ENCODE measurements at regions not wholly inside any gene's neighbourhood (a gene's known extent, or its start where the extent isn't known, plus 50 kb on each side); places are given as distances from the start of the nearest gene placed in this dataset.

DNA sequence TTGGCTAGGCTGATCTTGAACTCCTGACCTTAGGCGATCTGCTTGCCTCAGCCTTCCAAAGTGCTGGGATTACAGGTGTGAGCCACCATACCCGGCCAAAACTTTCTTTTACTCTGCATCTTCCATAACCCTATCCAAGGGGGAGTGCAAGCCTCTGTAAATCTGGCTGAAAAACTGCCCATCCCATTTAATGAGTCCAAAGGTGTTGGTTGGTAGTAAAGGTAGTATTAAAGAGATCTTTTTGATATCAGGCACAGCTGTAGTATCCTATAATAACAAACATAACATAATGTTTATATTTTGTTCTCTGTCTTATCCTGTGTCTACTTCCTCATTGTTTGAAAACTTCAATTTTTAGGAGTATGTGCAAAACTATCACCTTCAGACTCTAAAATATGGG, 559.8 kb upstream of the ATXN8OS start:
- Histone ChIP-seq H3K27ac (no peak overlapping the region), H3K79me2 (ENCODE audit: insufficient read depth, low read depth) (no peaks in the 10 kb centered on the region), H4K20me1 (ENCODE audit: insufficient read depth) (no peaks in the 10 kb centered on the region), H3K4me1 (ENCODE audit: low read depth, poor library complexity, severe bottlenecking) (no peaks in the 10 kb centered on the region), H3K4me2 (no peak overlapping the region), H3K27me3 (ENCODE audit: insufficient read depth, low read depth) (no peaks in the 10 kb centered on the region), H3K9ac (no peak overlapping the region), H3K36me3 (ENCODE audit: insufficient read depth) (no peaks in the 10 kb centered on the region), H3K4me3 (IDR thresholded peaks at IDR 0.05; ENCODE audit: insufficient read depth, low read depth, low read length) (no peak overlapping the region), H2AFZ (ENCODE audit: low read depth) (no peak overlapping the region)
- no peak for TF ChIP-seq CTCF (conservative IDR thresholded peaks at IDR 0.05; ENCODE audit: low read depth, low read length)

DNA sequence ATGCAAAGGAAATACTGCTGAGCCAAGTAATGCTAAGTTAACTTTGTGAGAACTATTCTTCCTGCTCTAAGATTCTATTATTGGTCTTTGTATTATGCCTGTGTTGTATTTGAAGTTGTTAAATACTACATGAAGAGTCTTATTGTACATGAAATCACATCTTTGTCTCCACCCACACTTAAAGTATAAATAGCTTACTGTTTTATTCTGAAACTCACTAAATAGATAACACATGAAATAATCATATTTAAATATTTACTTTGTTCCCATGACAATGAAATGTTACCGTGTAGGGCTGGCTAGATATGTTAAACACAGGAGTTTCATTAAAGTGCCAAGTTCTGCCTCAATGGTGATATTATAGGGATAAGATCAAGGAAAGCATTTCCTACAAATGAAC, 562.1 kb upstream of the ATXN8OS start:
- Histone ChIP-seq H3K4me2 (no peak overlapping the region), H3K36me3 (ENCODE audit: insufficient read depth) (no peaks in the 10 kb centered on the region), H3K4me3 (IDR thresholded peaks at IDR 0.05; ENCODE audit: insufficient read depth, low read depth, low read length) (no peak overlapping the region), H3K79me2 (ENCODE audit: insufficient read depth, low read depth) (no peaks in the 10 kb centered on the region), H3K9ac (no peak overlapping the region), H3K4me1 (ENCODE audit: low read depth, poor library complexity, severe bottlenecking) (no peaks in the 10 kb centered on the region), H3K27ac (no peak overlapping the region), H4K20me1 (ENCODE audit: insufficient read depth) (no peaks in the 10 kb centered on the region), H2AFZ (ENCODE audit: low read depth) (no peak overlapping the region), H3K27me3 (ENCODE audit: insufficient read depth, low read depth) (no peaks in the 10 kb centered on the region)
- TF ChIP-seq CTCF (conservative IDR thresholded peaks at IDR 0.05; ENCODE audit: low read depth, low read length) = no peak

DNA sequence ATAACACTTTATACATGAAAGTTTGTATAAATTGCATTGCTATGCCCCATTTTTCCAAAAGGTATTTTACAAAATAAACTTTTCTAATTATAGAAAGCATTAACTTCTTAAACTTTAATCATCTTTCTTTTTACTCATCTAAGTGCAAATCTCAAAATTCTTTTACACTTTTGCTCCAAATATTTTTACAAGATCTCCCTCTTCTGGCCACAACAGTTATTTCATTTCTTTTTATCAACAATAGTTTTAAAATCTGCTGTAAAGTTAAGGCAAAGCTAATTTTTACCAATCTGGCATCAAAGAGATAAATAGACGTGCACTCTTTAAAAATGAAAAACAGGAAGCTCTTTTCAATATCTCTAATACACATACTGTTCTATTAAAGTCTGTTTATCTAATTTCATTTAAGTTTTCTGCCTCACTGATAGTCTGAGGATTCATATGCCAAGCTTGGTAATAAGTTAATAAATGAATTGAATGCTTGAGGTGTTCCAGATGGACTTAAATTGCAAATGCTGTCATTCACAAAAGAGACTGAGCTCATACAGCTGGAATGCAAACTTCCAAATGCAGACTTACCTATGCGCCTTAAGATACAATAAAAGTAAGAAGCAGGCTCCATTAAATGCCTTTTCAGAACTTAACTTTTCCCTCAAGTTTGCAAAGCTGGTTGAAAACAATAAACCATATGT, 583.0 kb upstream of the ATXN8OS start:
- no peaks in the 10 kb centered on the region for H3K4me1 ChIP-seq (ENCODE audit: low read depth, poor library complexity, severe bottlenecking)
- no peaks in the 10 kb centered on the region for H3K36me3 ChIP-seq (ENCODE audit: insufficient read depth)
- no peak overlapping the region for H3K4me2 ChIP-seq
- H3K4me3 ChIP-seq (IDR thresholded peaks at IDR 0.05; ENCODE audit: insufficient read depth, low read depth, low read length) = no peak overlapping the region
- H2AFZ ChIP-seq (ENCODE audit: low read depth) = no peak overlapping the region
- no peaks in the 10 kb centered on the region for H3K79me2 ChIP-seq (ENCODE audit: insufficient read depth, low read depth)
- H3K27ac ChIP-seq = no peak overlapping the region
- H4K20me1 ChIP-seq (ENCODE audit: insufficient read depth) = no peaks in the 10 kb centered on the region
- H3K27me3 ChIP-seq (ENCODE audit: insufficient read depth, low read depth) = no peaks in the 10 kb centered on the region
- peak; percentile 57 for TF ChIP-seq CTCF (conservative IDR thresholded peaks at IDR 0.05; ENCODE audit: low read depth, low read length)
- H3K9ac ChIP-seq = no peak overlapping the region

- H3K36me3 ChIP-seq (ENCODE audit: insufficient read depth) = no peaks in the 10 kb centered on the region
- H3K27me3 ChIP-seq (ENCODE audit: insufficient read depth, low read depth) = no peaks in the 10 kb centered on the region
- TF ChIP-seq CTCF (conservative IDR thresholded peaks at IDR 0.05; ENCODE audit: low read depth, low read length) = no peak
- no peak overlapping the region for H3K4me3 ChIP-seq (IDR thresholded peaks at IDR 0.05; ENCODE audit: insufficient read depth, low read depth, low read length)
- no peak overlapping the region for H3K9ac ChIP-seq
- no peak overlapping the region for H3K4me2 ChIP-seq
- H3K27ac ChIP-seq = no peak overlapping the region
- no peak overlapping the region for H2AFZ ChIP-seq (ENCODE audit: low read depth)
- no peaks in the 10 kb centered on the region for H4K20me1 ChIP-seq (ENCODE audit: insufficient read depth)
- no peaks in the 10 kb centered on the region for H3K4me1 ChIP-seq (ENCODE audit: low read depth, poor library complexity, severe bottlenecking)
- H3K79me2 ChIP-seq (ENCODE audit: insufficient read depth, low read depth) = no peaks in the 10 kb centered on the region
These were observed 610.6 kb upstream of the ATXN8OS start for GRCh38 chr13:69496981-69497380.
